ENCODE measurements at regions not wholly inside any gene's neighbourhood (a gene's known extent, or its start where the extent isn't known, plus 50 kb on each side); places are given as distances from the start of the nearest gene placed in this dataset.

GRCh38 chr14:71538938-71539649 is 393.1 kb upstream of the RGS6 start:
- ChIA-PET POLR2A (interaction anchor here (0.6 to 2.3 kb wide), 5 partner anchors 10 to 360 kb away, joined by 3 to 7 read pairs (median 4); no protein-coding TSS in a partner anchor), CTCF (ENCODE audit: unreplicated experiment) (no interaction called here)
- Histone ChIP-seq H3K36me3 (ENCODE audit: insufficient read depth, low read length) (no peaks in the 10 kb centered on the region), H4K20me1 (ENCODE audit: insufficient read depth, low read length) (no peaks in the 10 kb centered on the region), H3K27ac (ENCODE audit: low read depth, low read length, poor library complexity, severe bottlenecking) (no peak overlapping the region), H3K9me3 (ENCODE audit: low read length) (no peaks in the 10 kb centered on the region), H3K4me3 (ENCODE audit: low read depth, low read length, poor library complexity, severe bottlenecking) (no peak overlapping the region), H3K79me2 (ENCODE audit: insufficient read depth, low read depth, low read length) (no peaks in the 10 kb centered on the region), H2AFZ (ENCODE audit: low read length) (no peak overlapping the region), H3K4me2 (ENCODE audit: low read length) (peak overlapping the region; percentile 10; the same call in 1 of the 2 replicates), H3K4me1 (ENCODE audit: insufficient read depth, low read length, poor library complexity, severe bottlenecking) (peaks cover 22% of the 10 kb centered on the region), H3K9me2 (ENCODE audit: insufficient read depth, low read length) (no peaks in the 10 kb centered on the region)
- DNase-seq (ENCODE audit: low spot score), result no peak
- intact Hi-C loops (cut with micrococcal nuclease; ENCODE audit: unreplicated experiment), result no loop called here
- no peak for TF ChIP-seq CTCF (conservative IDR thresholded peaks at IDR 0.05; ENCODE audit: low read length)
- no peak for TF ChIP-seq EZH2phosphoT487 (IDR thresholded peaks at IDR 0.05; ENCODE audit: borderline replicate concordance, low read depth, low read length)
- no TSS peak for BruUV-seq (replicated peaks)

- TF ChIP-seq EZH2phosphoT487 (IDR thresholded peaks at IDR 0.05; ENCODE audit: borderline replicate concordance, low read depth, low read length) (no peak), CTCF (conservative IDR thresholded peaks at IDR 0.05; ENCODE audit: low read length) (no peak)
- Histone ChIP-seq H3K79me2 (ENCODE audit: insufficient read depth, low read depth, low read length) (no peaks in the 10 kb centered on the region), H3K4me3 (ENCODE audit: low read depth, low read length, poor library complexity, severe bottlenecking) (no peak overlapping the region), H4K20me1 (ENCODE audit: insufficient read depth, low read length) (no peaks in the 10 kb centered on the region), H3K4me2 (ENCODE audit: low read length) (peak overlapping the region; percentile 10), H3K9me2 (ENCODE audit: insufficient read depth, low read length) (no peaks in the 10 kb centered on the region), H2AFZ (ENCODE audit: low read length) (no peak overlapping the region), H3K27ac (ENCODE audit: low read depth, low read length, poor library complexity, severe bottlenecking) (no peak overlapping the region), H3K4me1 (ENCODE audit: insufficient read depth, low read length, poor library complexity, severe bottlenecking) (peaks cover 22% of the 10 kb centered on the region), H3K9me3 (ENCODE audit: low read length) (no peaks in the 10 kb centered on the region), H3K36me3 (ENCODE audit: insufficient read depth, low read length) (no peaks in the 10 kb centered on the region)
- intact Hi-C loops (cut with micrococcal nuclease; ENCODE audit: unreplicated experiment), result no loop called here
- no peak for DNase-seq (ENCODE audit: low spot score)
- no TSS peak for BruUV-seq (replicated peaks)
- POLR2A ChIA-PET, result interaction anchor here (0.6 to 2.3 kb wide), 7 partner anchors 11 to 361 kb away, joined by 3 to 7 read pairs (median 4); no protein-coding TSS in a partner anchor
- CTCF ChIA-PET (ENCODE audit: unreplicated experiment), result no interaction called here
These were observed 392.5 kb upstream of the RGS6 start for GRCh38 chr14:71539650-71540285.

DNA sequence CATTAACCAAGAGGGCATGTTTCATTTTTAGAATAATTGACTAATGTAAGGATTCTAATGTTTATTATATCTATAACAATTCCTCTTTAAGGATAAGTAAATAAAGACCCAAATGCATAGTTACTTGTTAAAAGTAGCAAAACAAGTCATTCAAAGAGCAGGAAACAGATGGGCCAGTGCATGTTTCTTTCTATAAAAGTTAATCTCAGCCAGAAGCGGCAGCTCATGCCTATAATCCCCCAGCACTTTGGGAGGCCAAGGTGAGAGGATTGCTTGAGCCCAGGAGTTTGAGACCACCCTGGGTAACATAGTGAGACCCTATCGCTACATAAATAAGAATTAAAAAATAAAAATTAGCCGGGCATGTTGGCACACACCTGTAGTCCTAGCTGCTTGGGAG is 391.0 kb upstream of the RGS6 start:
- no peaks in the 10 kb centered on the region for H3K79me2 ChIP-seq (ENCODE audit: insufficient read depth, low read depth, low read length)
- H3K4me3 ChIP-seq (ENCODE audit: low read depth, low read length, poor library complexity, severe bottlenecking), result no peak overlapping the region
- no peaks in the 10 kb centered on the region for H4K20me1 ChIP-seq (ENCODE audit: insufficient read depth, low read length)
- H3K9me2 ChIP-seq (ENCODE audit: insufficient read depth, low read length), result no peaks in the 10 kb centered on the region
- H2AFZ ChIP-seq (ENCODE audit: low read length), result no peak overlapping the region
- POLR2A ChIA-PET, result interaction anchor here (0.9 kb wide), 1 partner anchor 10 kb away, joined by 3 read pairs; no protein-coding TSS in a partner anchor
- CTCF ChIA-PET (ENCODE audit: unreplicated experiment), result interaction anchor here (0.9 kb wide), 1 partner anchor 44 kb away, joined by 3 read pairs; no protein-coding TSS in a partner anchor
- H3K36me3 ChIP-seq (ENCODE audit: insufficient read depth, low read length), result no peaks in the 10 kb centered on the region
- H3K27ac ChIP-seq (ENCODE audit: low read depth, low read length, poor library complexity, severe bottlenecking), result no peak overlapping the region
- TF ChIP-seq EZH2phosphoT487 (IDR thresholded peaks at IDR 0.05; ENCODE audit: borderline replicate concordance, low read depth, low read length) (no peak), CTCF (conservative IDR thresholded peaks at IDR 0.05; ENCODE audit: low read length) (no peak)
- H3K9me3 ChIP-seq (ENCODE audit: low read length), result no peaks in the 10 kb centered on the region
- peaks cover 28% of the 10 kb centered on the region for H3K4me1 ChIP-seq (ENCODE audit: insufficient read depth, low read length, poor library complexity, severe bottlenecking)
- no peak for DNase-seq (ENCODE audit: low spot score)
- H3K4me2 ChIP-seq (ENCODE audit: low read length), result no peak overlapping the region
- no TSS peak for BruUV-seq (replicated peaks)
- intact Hi-C loops (cut with micrococcal nuclease; ENCODE audit: unreplicated experiment), result no loop called here
